Skin of body (tissue), 1 donor: ENCODE measurements at regions not wholly inside any gene's neighbourhood (a gene's known extent, or its start where the extent isn't known, plus 50 kb on each side); places are given as distances from the start of the nearest gene placed in this dataset.
"Not testable (repeated sequence)": the region's sequence is repeated elsewhere in the genome, so short reads cannot be mapped to it uniquely, and the experiment has no call there.

Experiments used
- DNase-seq: peaks from one replicate; lab custom pipeline; 2025; lab: John Stamatoyannopoulos, UW

DNA sequence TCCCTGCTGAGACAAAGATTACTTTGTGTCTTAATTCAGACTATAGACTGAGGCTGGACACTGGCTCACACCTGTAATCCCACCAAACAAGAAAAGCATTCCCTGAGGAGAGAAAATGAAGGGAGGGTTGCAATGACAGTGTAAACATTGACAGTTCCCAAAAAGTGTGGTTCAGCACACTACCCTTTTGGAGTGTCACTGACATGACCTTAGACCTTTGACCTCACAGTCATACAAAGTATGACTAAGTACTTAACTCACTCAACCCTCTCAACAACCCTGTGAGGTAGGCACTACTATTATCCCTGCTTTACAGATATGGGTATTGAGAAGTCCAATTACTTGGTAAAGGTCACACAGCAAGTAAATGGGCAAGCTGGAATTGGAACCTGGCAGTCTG lies 341.7 kb downstream of the LRRC3B start:
- no peak for DNase-seq

DNA sequence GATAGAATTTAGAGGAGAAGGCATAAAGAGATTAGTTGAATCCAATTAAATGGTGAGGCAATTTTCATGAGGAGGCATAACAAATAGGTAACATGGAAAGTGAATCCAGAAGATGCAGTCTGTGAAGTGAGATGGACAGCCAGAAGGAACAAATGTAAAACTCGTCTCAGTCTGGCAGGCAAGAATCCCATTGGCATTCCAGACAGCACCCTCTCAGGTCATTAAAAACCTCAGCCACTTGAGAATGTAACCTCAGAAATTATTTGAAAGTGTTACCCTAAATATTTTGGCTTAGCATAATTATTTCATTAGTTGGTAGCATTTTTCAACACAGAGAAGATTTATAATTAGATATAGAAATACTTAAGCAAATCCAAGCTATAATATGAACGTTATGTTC lies 342.3 kb downstream of the LRRC3B start:
- DNase-seq = no peak

DNA sequence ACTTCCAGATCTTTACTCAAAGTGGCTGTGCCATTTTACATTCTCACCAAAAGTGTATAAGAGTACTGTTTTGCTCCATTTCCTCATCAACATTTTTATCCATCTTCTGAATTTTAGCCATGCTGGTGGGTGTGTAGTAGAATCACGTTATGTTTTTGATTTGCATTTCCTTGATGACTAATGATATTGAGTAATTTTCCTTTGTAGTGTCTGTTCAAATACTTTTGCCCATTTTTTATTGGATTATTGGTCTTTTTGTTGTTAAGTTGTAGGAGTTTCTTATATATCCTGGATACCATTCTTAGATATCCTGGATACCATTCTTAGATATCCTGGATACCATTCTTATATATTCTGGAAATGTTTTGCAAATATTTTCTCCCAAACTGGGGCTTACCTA lies 344.9 kb downstream of the LRRC3B start:
- peak; percentile 18 for DNase-seq

DNA sequence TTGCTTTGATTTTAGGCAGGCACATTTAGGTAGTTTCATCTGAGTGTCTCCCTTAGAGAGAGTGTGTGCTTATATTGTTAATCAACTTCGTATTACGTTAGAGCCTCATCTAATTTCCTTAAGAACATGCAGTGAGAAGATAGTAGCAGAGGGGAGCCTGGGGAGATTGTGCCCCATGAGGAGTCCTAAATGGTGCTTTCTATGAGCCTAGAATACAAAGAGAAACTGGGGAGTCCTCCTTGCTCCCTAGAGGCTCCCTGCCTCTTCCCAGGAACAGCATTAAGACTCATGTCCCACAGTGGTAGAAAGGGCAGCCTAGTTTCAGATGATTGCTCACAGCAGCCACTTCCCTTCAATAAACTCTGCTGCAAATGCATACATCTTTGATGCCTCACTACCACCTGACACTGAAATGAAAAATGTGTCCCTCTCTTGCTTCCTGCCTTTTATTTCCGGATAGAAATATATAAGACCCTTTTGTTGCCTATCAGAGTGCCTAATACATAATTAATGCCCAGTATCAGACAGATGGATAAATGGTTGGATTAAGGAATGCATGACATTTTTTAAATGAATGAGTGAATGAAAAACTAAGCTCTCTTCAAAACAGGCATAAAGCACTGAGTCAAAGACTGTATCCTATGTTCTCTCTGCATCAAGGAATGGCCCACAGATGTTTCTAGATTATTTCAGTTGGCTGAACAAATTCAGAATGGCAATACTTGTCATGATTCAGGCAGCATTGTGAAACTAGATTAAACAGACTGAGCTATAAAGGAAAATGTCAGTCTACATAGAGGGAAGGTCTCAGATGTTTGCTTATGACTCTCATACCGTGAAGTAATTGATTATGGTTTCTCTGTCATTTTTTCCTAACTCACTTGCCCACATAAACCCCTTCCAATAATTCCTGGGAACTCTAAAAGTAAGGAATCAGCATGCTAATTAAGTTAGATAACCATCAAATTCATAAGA lies 362.1 kb downstream of the LRRC3B start:
- DNase-seq = no peak

DNA sequence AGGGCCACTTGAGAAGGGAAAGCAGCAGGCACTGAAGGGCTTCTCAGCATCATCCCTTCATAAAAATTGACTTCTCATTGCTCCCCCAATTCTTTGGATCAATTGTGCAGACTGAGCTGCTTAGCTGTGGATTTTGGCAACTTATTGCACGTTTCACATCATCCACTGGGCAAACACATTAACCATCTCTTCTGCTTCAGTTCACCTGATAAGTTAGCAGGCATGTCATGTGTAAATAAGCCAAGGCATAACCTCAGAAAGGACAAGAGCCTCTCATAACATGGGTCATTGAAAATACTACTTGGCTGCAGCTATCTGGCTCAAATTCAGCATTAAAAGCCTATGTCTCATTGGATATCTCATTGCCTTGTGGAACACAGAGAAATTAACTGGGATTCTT lies 366.5 kb downstream of the LRRC3B start:
- DNase-seq = no peak

DNA sequence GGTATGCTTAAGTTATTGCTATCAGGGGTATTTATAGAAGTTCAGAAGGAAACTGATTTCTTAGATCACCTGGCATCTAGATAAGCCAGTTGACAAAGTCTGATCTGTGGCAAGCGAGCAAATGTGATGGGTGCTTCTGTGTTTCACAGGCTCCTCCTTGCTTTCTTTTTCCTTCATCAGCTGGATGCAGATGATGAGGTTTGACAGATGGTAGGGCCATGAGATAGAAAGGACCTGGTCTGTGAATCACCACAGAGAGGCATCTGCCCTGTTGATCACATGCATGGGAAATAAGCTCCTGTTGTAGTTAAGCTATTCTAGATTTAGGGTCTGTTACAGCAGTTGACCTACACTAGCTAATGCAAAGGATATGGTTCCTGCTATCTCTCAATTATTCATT lies 372.0 kb downstream of the NEK10 start:
- DNase-seq = no peak

DNA sequence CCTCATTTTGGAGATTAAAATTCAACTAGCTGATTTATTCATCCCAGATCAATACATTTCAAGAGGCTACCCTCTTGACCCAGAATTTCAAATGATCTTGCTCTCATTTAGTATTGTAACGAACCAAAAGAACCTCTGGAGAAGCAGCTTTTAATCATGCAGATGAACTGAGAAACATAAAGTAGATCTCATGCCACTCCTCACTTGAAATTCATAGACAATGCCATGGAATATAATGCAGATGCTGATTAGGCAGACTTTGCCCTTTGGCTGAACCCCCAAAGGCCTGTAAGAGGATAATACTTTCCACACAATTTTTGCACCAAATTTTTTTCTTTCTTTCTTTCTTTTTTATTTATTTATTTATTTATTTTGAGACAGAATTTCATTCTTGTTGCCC lies 358.3 kb downstream of the NEK10 start:
- no peak for DNase-seq

DNA sequence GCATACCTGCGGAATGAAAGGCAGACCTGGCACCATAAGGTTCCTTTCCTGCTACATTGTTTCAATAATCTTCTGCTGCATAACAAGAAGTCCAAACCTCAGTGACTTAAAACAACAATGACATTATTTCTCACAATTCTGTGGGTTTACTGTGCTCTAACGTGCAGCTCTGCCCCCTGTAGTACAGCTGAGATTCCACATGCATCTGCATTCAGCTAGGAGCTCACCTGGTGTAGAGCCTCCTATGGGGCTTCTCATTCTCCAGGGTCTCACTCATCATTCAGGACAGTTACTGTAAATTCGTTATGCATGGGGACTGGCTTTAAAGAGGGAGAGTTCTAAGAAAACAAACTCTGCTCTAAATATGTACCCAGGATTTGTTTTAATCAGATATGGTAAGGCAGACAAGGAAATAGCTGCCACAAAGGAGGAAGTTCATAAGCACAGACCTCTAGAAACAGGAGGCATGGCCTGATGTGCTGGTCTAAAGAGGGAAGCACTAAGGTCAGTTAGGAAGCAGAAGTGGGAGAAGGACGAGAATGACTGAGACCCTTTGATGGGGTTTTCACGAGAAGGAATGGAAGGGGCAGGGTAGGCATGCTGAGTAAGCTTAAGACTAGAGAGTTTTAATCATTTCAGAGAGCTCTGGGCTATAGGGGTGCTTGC lies 347.0 kb downstream of the NEK10 start:
- DNase-seq = no peak

DNA sequence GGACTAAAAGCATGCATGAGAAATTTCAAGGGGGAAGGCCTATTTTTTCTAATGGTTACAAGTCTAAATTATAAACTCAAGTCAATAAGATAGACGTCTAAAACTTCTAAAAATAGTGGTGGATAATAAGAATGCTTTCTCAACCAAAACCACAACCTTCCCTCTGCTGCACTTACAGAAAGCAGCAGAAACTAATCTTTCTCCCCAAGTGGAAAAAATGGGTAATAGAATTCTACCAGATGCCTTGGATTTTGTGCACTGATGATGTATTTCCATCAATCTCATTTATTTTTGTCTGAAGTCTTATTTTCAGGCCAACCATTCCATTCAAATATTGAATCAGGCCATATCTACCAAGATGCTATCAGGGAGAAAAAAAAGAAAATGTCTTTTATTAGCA lies 344.7 kb downstream of the NEK10 start:
- DNase-seq = no peak

DNA sequence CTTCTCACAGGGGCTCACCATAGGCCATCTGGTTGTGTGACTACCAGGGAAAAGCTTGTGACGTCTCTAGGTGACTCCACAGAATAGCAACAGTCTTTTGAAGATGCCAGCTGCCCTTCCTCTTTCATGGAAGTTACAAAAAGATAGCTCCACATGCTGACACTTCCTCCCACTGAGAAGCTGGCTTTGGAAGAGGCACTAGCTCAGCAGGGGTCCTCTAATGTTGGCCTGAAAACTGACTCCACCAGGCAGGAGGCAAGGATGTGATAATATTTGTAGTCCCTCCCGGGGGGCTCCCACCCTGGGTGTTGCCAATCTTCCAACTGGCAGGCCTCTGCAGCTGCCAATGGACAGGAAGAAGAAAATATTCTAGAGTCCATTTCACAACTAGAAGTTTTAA lies 343.5 kb downstream of the NEK10 start:
- DNase-seq = no peak

DNA sequence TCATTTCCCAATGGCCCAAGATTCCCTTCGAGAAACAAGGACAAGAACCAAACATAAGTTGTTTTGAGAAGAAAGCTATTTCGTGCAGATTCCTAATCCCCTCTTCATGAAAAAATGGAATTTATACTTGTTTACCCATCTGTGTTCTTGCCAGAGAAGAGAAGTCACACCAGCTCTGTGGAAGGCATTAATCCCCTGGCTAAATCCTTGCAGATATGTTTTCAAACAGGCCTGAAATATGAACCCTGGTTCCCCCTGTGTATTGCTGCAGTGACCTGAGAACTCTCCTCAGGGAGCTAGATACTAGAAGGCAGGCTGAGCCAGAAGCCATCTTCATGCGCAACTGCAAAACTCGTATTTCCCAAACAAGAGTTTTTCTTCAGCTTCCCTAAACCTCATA lies 337.7 kb downstream of the NEK10 start:
- DNase-seq = no peak

DNA sequence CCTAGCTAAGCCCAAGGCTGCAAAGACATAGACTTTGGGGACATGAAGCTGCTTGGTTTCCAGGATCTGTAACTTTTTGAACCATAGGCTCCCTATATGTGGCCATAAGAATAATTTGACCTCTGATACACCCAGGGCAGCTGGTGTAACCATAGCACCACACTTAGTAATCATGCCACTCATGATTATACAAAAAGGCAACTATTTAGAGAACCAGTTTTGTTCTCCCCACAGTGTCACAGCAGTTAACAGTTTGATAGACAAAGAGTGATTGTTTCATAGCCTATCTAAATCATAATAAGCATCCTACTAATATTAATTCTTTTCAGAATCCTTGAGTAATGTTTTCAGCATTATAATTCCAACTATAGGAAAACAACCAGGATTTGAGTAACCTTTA lies 334.9 kb downstream of the NEK10 start:
- DNase-seq = no peak

DNA sequence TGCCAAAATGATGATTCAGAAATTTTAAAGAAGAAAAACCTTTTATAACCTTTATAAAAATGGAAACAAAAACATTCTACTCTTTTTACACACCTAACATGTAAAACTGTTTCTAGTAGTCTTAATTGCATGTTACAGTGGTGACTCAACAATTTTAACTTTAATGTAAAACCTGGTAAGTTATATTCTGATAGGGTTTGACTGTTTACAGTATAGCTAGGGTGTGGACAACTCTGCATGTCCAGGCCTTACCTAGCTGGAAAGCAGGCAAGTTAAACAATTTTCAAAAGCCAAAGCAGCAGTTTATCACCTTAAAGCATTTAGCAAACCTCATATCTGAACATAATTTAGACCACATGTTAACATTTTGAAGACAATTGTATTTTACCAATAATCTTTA lies 328.5 kb downstream of the NEK10 start:
- DNase-seq = no peak

DNA sequence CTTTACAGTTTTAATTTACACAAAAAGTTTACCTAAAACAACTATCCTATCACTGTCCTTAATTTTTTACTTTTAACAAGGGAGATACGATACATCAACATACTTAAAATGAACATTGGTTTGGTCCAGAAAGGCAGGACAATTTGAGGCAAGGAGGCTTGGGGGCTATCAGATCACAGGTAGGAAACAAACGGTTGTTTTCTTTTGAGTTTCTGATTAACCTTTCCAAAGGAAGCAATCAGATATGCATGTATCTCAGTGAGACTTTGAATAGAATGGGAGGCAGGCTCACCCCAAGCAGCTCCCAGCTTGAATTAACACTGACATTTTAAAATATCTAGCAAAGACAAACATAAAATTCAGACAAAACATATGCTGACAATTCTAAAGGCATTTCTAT lies 326.6 kb downstream of the NEK10 start:
- DNase-seq = not testable (repeated sequence)

DNA sequence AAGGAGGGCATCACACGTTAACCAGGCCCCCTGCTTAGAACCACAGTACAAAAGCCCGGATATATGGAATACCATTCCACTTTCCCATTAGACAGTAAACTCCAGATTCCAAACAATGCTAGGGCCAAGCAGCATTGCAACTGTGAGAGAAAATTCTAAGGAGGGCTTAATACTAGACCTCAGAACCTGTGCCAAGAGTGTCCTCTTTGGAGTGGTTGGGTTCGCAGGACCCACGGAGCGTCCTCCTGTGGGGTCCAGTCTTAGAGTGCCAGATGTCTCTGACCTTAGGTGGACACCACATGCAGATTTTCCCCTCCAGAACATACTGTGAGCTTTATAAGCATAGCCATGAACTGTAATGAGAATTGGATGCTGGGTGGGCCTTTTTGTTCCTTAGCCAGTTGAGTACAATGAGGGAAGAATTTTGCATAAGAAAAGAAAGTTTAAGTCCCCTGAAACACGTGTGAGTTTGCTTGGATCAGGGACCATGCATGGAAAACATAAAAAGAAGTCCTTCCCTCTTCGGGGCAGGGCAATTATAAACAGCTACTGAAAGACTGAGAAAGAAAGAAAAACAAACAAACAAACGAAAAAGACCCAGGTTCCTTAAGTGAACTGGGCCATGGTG lies 325.7 kb downstream of the NEK10 start:
- DNase-seq = no peak

DNA sequence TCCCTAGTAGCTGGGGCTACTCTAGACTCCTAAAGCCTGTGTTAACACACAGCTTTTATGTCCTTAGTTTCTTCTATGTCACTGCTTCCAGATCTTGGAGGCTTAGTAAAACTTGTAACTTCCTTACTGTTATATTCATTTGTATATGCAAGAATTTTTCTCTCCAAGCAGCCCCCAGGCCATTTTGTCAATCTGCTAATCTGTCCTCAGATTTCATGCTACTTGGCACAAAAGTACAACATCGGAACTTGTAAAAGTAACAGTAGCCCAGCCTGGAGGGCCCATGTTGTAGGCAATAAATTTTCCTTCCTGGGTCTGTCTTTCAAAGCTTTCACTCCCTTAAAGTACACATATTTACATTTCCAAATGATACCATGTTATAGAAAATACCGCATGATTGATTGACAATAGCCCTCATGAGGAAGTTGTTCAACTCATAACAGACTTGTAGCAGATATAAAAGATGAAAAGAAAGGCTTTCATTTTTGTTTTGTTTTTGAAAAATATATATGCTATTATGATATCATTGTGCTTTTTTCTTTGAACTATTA lies 324.2 kb downstream of the NEK10 start:
- no peak for DNase-seq

DNA sequence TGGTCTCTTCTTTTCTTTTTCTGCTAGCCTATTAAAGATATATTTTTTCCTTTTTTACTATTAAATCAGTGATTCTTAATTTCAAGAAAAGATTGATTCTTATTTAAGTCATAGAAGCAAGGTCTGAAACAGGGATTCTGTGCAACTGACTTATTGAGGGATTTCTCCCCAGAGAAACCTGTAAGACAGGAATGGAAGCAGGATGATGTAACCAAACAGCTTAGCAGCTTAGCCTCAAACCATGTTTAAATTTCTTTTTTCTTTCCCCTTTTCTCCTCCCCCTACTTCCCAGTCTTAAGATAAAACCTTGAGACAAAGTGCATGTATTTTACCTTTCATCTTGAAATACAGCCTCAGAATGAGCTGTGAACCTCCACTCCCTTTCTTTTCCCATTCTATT lies 322.8 kb downstream of the NEK10 start:
- peak; percentile 8 for DNase-seq

DNA sequence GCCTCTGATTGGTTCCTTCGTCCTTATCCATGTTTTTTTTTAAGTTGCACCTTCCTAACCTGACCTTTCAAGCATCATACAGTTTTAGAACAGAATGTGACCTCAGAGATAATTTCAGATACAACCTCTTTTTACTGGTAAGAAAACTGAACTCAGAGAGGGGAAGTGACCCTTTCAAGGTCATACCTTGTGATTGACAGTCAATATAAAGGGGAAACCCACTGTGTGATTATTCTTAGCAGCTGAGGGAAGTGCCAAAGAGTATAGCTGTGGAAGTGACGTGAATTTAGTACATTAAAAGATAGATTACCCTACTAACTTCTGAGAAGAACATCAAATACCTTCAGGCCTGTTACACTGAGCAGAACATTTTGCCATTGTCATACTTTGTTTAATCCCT lies 319.4 kb downstream of the NEK10 start:
- no peak for DNase-seq

DNA sequence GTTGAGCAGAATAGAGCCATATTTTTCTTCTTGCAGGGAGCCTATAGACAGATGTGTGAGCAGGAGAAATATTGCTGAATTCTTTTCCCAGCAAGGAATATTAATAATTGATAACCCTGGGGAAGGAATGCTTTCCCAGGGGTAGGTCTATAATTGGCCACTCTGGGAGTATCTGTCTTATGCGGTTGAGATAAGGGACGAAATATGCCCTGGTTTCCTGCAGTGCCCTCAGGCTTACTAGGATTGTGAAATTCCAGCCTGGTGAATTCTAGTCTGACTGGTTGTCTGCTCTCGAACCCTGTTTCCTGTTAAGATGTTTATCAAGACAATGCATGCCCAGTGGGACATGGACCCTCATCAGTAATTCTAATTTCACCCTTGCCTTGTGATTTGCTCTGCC lies 317.7 kb downstream of the NEK10 start:
- not testable (repeated sequence) for DNase-seq

DNA sequence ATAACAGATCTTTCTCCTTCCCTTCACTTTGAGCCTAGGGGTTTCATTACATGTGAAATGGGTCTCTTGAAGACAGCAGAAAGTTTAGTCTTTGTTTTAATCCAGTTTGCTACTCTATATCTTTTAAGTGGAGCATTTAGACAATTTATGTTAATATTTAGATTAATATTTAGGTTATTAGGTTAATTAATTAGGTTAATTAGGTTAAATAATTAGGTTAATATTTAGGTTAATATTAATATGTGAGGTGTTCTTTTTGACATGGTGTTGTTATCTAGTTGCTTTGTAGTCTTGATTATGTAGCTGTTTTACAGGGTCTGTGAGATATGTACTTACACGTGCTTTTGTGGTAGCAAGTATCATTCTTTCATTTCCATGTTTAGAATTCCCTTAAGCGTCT lies 312.9 kb downstream of the NEK10 start:
- DNase-seq = no peak

DNA sequence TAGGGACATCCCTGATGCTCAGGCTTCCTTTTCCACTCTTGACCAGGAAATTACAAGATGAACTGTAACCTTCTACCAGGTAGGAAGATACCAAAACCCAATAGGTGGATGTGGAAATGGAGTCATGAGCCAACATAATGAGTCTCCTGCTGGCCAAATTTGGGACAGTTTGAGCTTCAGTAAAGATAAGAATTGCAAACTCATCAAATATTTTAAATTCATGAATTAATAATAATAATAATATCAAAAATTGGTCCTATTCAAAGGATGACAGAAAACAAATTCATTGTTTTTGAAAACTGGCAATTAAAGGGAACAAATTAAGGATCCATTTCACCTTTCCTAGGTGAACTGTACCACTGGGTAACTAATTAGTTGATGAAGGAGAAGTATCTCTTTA lies 309.7 kb downstream of the NEK10 start:
- DNase-seq = no peak
